Smooth muscle cell (in vitro differentiated cells): ENCODE measurements at regions not wholly inside any gene's neighbourhood (a gene's known extent, or its start where the extent isn't known, plus 50 kb on each side); places are given as distances from the start of the nearest gene placed in this dataset.

ENCODE experiments used
- DNase-seq: peaks from one replicate; lab custom pipeline; 2025; ENCODE audit not compliant: unreplicated experiment; lab: John Stamatoyannopoulos, UW
- H2AFZ ChIP-seq: fragments of 200-600 bp; sonication (generic); 2 replicates; pipeline ENCODE4 v1.6.0; 2016; ENCODE audit warnings: antibody characterized with exemption, low read depth, mild to moderate bottlenecking
- H3F3A ChIP-seq: fragments of 200-600 bp; sonication (generic); 2 replicates; pipeline ENCODE4 v1.6.0; 2017; ENCODE audit warnings: antibody characterized with exemption, low read depth
- H3K27ac ChIP-seq: fragments of 200-600 bp; sonication (generic); 2 replicates; pipeline ENCODE4 v1.5.1; 2016; ENCODE audit warnings: low read depth, mild to moderate bottlenecking
- H3K27me3 ChIP-seq: fragments of 200-600 bp; sonication (generic); 2 replicates; pipeline ENCODE4 v1.6.1; 2016; ENCODE audit warnings: low read depth, mild to moderate bottlenecking
- H3K36me3 ChIP-seq: fragments of 200-600 bp; sonication (generic); 2 replicates; pipeline ENCODE4 v1.5.1; 2016; ENCODE audit warnings: low read depth
- H3K4me1 ChIP-seq: fragments of 200-600 bp; sonication (generic); 2 replicates; pipeline ENCODE4 v1.5.1; 2016; ENCODE audit warnings: low read depth
- H3K4me2 ChIP-seq: fragments of 200-600 bp; sonication (generic); 2 replicates; pipeline ENCODE4 v1.6.0; 2016; ENCODE audit warnings: mild to moderate bottlenecking
- H3K4me3 ChIP-seq: fragments of 200-600 bp; sonication (generic); 2 replicates; pipeline ENCODE4 v1.5.1; 2016; ENCODE audit warnings: mild to moderate bottlenecking
- H3K79me2 ChIP-seq: fragments of 200-600 bp; sonication (generic); 2 replicates; pipeline ENCODE4 v1.6.0; 2016; ENCODE audit warnings: low read depth, mild to moderate bottlenecking
- H3K9ac ChIP-seq: fragments of 200-600 bp; sonication (generic); 2 replicates; pipeline ENCODE4 v1.6.0; 2016; ENCODE audit warnings: low read depth
- H3K9me3 ChIP-seq: fragments of 200-600 bp; sonication (generic); replicated peaks from 2 replicates; pipeline ENCODE4 v1.5.1; 2016; ENCODE audit warnings: low read depth
- H4K20me1 ChIP-seq: fragments of 200-600 bp; sonication (generic); 2 replicates; pipeline ENCODE4 v1.6.0; 2016; ENCODE audit warnings: low read depth
- CTCF ChIP-seq: fragments of 200-600 bp; sonication (generic); IDR thresholded peaks from 2 replicates; pipeline ENCODE4 v1.5.1; 2017; ENCODE audit warnings: borderline replicate concordance, mild to moderate bottlenecking, antibody characterized with exemption; ENCODE audit not compliant: insufficient read depth, poor library complexity, severe bottlenecking
- WGBS: methylation state at CpG from one replicate; pipeline ENCODE4 v1.1.7; 2016; ENCODE audit warnings: low lambda C conversion rate; 5-methylcytosine and 5-hydroxymethylcytosine counted together

- H3K4me2 ChIP-seq, result no peak overlapping the region
- H3K4me3 ChIP-seq, result no peak overlapping the region
- H3K9ac ChIP-seq, result no peak overlapping the region
- H3K9me3 ChIP-seq, result no peaks in the 10 kb centered on the region
- H2AFZ ChIP-seq, result no peak overlapping the region
- H3K36me3 ChIP-seq, result no peaks in the 10 kb centered on the region
- no peak overlapping the region for H3K27ac ChIP-seq
- TF ChIP-seq CTCF, result no peak
- 98% methylated on average over 1 of the region's 1 CpG for WGBS
- H3F3A ChIP-seq, result no peaks in the 10 kb centered on the region
- H3K27me3 ChIP-seq, result no peaks in the 10 kb centered on the region
- DNase-seq, result no peak
- peaks cover 61% of the 10 kb centered on the region for H3K79me2 ChIP-seq
- H4K20me1 ChIP-seq, result peaks cover 13% of the 10 kb centered on the region
- H3K4me1 ChIP-seq, result no peaks in the 10 kb centered on the region
Measured at GRCh38 chr1:232452736-232453440, 177.0 kb downstream of the SIPA1L2 start.

GRCh38 chr1:232452117-232452516 is 177.8 kb downstream of the SIPA1L2 start:
- Histone ChIP-seq H3K4me2 (no peak overlapping the region), H3K27ac (no peak overlapping the region), H3K9ac (no peak overlapping the region), H2AFZ (no peak overlapping the region), H3K79me2 (peaks cover 61% of the 10 kb centered on the region), H3F3A (no peaks in the 10 kb centered on the region), H3K36me3 (no peaks in the 10 kb centered on the region), H3K4me1 (no peaks in the 10 kb centered on the region), H3K9me3 (no peaks in the 10 kb centered on the region), H3K27me3 (no peaks in the 10 kb centered on the region), H4K20me1 (peaks cover 19% of the 10 kb centered on the region), H3K4me3 (no peak overlapping the region)
- TF ChIP-seq CTCF, result no peak
- WGBS, result 91% methylated on average over 3 of the region's 3 CpGs
- no peak for DNase-seq

- H3K9ac ChIP-seq, result no peak overlapping the region
- TF ChIP-seq CTCF, result no peak
- H3K9me3 ChIP-seq, result no peaks in the 10 kb centered on the region
- 95% methylated on average over 2 of the region's 2 CpGs for WGBS
- no peaks in the 10 kb centered on the region for H3K27me3 ChIP-seq
- no peak overlapping the region for H3K27ac ChIP-seq
- no peaks in the 10 kb centered on the region for H3F3A ChIP-seq
- no peak overlapping the region for H2AFZ ChIP-seq
- H3K4me1 ChIP-seq, result no peaks in the 10 kb centered on the region
- H3K36me3 ChIP-seq, result no peaks in the 10 kb centered on the region
- H4K20me1 ChIP-seq, result peaks cover 19% of the 10 kb centered on the region
- H3K79me2 ChIP-seq, result peaks cover 61% of the 10 kb centered on the region
- no peak overlapping the region for H3K4me2 ChIP-seq
- DNase-seq, result no peak
- no peak overlapping the region for H3K4me3 ChIP-seq
Measured at GRCh38 chr1:232451506-232451905, 178.4 kb downstream of the SIPA1L2 start.

- WGBS, result 100% methylated on average over 1 of the region's 1 CpG
- Histone ChIP-seq H3K4me3 (no peak overlapping the region), H3K4me2 (no peak overlapping the region), H3K9me3 (no peaks in the 10 kb centered on the region), H3K4me1 (no peaks in the 10 kb centered on the region), H3K36me3 (no peaks in the 10 kb centered on the region), H4K20me1 (peaks cover 19% of the 10 kb centered on the region), H3F3A (no peaks in the 10 kb centered on the region), H3K79me2 (peaks cover 57% of the 10 kb centered on the region), H3K9ac (no peak overlapping the region), H3K27ac (no peak overlapping the region), H2AFZ (no peak overlapping the region), H3K27me3 (no peaks in the 10 kb centered on the region)
- TF ChIP-seq CTCF, result no peak
- DNase-seq, result no peak
Measured at GRCh38 chr1:232450615-232451014, 179.3 kb downstream of the SIPA1L2 start.
